Endodermal cell (in vitro differentiated cells): ENCODE measurements at regions not wholly inside any gene's neighbourhood (a gene's known extent, or its start where the extent isn't known, plus 50 kb on each side); places are given as distances from the start of the nearest gene placed in this dataset.

ENCODE experiments used
- DNase-seq: peaks from one replicate; pipeline ENCODE4 v3.0.0-alpha.2; 2017
- H3K27ac ChIP-seq: 2 replicates; pipeline ENCODE4 v1.5.1; 2013; ENCODE audit warnings: mild to moderate bottlenecking, low read depth, low read length, moderate library complexity
- H3K27me3 ChIP-seq: 2 replicates; pipeline ENCODE4 v1.6.1; 2013; ENCODE audit warnings: mild to moderate bottlenecking, low read length, moderate library complexity; ENCODE audit not compliant: insufficient read depth, control insufficient read depth, poor library complexity, severe bottlenecking
- H3K36me3 ChIP-seq: 2 replicates; pipeline ENCODE4 v1.7.0; 2013; ENCODE audit warnings: mild to moderate bottlenecking, low read length, moderate library complexity; ENCODE audit not compliant: control insufficient read depth, insufficient read depth
- H3K4me1 ChIP-seq: one replicate; pipeline ENCODE4 v1.7.0; 2013; ENCODE audit warnings: low read length; ENCODE audit not compliant: control insufficient read depth, insufficient read depth
- H3K4me3 ChIP-seq: 2 replicates; pipeline ENCODE4 v1.5.1; 2013; ENCODE audit warnings: mild to moderate bottlenecking, low read length, moderate library complexity
- H3K9ac ChIP-seq: 2 replicates; pipeline ENCODE4 v1.6.1; 2013; ENCODE audit warnings: mild to moderate bottlenecking, low read length, moderate library complexity; ENCODE audit not compliant: poor library complexity, severe bottlenecking; ENCODE audit errors: extremely low read depth
- H3K9me3 ChIP-seq: 2 replicates; pipeline ENCODE4 v1.6.1; 2013; ENCODE audit warnings: mild to moderate bottlenecking, low read length, moderate library complexity; ENCODE audit not compliant: control insufficient read depth
- H3K27ac Mint-ChIP-seq: 2 replicates; pipeline ENCODE4 v1.8.0; 2020; ENCODE audit warnings: mixed read lengths
- H3K27me3 Mint-ChIP-seq: 2 replicates; pipeline ENCODE4 v1.8.0; 2021; ENCODE audit warnings: mild to moderate bottlenecking, mixed read lengths; ENCODE audit not compliant: insufficient read depth
- H3K36me3 Mint-ChIP-seq: 2 replicates; pipeline ENCODE4 v1.8.0; 2020; ENCODE audit warnings: low read depth, mixed read lengths
- H3K4me1 Mint-ChIP-seq: 2 replicates; pipeline ENCODE4 v1.8.0; 2020; ENCODE audit warnings: mixed read lengths
- H3K4me3 Mint-ChIP-seq: 2 replicates; pipeline ENCODE4 v1.8.0; 2020; ENCODE audit warnings: mild to moderate bottlenecking, moderate library complexity, mixed read lengths
- H3K9me3 Mint-ChIP-seq: 2 replicates; pipeline ENCODE4 v1.8.0; 2020; ENCODE audit warnings: mild to moderate bottlenecking, mixed read lengths
- CTCF ChIP-seq: fragments of 200-600 bp; sonication (generic); conservative IDR thresholded peaks from 2 replicates; pipeline ENCODE4 v1.5.0; 2021; ENCODE audit warnings: antibody characterized with exemption, mild to moderate bottlenecking
- WGBS, 2 experiments: methylation state at CpG; one replicate each; pipeline versions ENCODE4 v1.1.5 to v1.1.7; 2013; ENCODE audit warnings: missing lambda C conversion rate in 2 of 2, mixed read lengths in 1 of 2; ENCODE audit not compliant: insufficient coverage in 1 of 2, insufficient read length in 1 of 2; 5-methylcytosine and 5-hydroxymethylcytosine counted together

- H3K4me3 ChIP-seq = no peak overlapping the region
- no peak overlapping the region for H3K27ac ChIP-seq
- peaks cover 43% of the 10 kb centered on the region for H3K9me3 ChIP-seq
- 98 to 100% methylated on average over 1 to 3 of the region's 3 CpGs for WGBS, 2 experiments
- Mint-ChIP-seq H3K27ac (no peak overlapping the region), H3K27me3 (no peaks in the 10 kb centered on the region), H3K9me3 (peaks cover 47% of the 10 kb centered on the region), H3K4me1 (no peaks in the 10 kb centered on the region), H3K36me3 (peaks cover 3% of the 10 kb centered on the region), H3K4me3 (no peak overlapping the region)
- no peaks in the 10 kb centered on the region for H3K36me3 ChIP-seq
- no peak for TF ChIP-seq CTCF
- DNase-seq = no peak
- no peak overlapping the region for H3K9ac ChIP-seq
- no peaks in the 10 kb centered on the region for H3K4me1 ChIP-seq
- H3K27me3 ChIP-seq = no peaks in the 10 kb centered on the region
These were observed 1035.2 kb upstream of the ARRDC3 start for GRCh38 chr5:92418341-92418740.

- no peaks in the 10 kb centered on the region for H3K4me1 ChIP-seq
- TF ChIP-seq CTCF = no peak
- H3K4me3 Mint-ChIP-seq = no peak overlapping the region
- no peaks in the 10 kb centered on the region for H3K9me3 ChIP-seq
- no peak overlapping the region for H3K4me3 ChIP-seq
- H3K27ac ChIP-seq = no peak overlapping the region
- no peak overlapping the region for H3K9ac ChIP-seq
- no peak for DNase-seq
- no peaks in the 10 kb centered on the region for H3K4me1 Mint-ChIP-seq
- H3K36me3 Mint-ChIP-seq = no peaks in the 10 kb centered on the region
- H3K27me3 ChIP-seq = peaks cover 6% of the 10 kb centered on the region
- peaks cover 5% of the 10 kb centered on the region for H3K9me3 Mint-ChIP-seq
- no peaks in the 10 kb centered on the region for H3K27me3 Mint-ChIP-seq
- no peak overlapping the region for H3K27ac Mint-ChIP-seq
- WGBS, 2 experiments = 95% methylated on average over 2 of the region's 2 CpGs; no CpG with 5 or more reads in 1 of the 2 experiments
- H3K36me3 ChIP-seq = no peaks in the 10 kb centered on the region
These were observed 1026.0 kb upstream of the ARRDC3 start for GRCh38 chr5:92409134-92409533.

GRCh38 chr5:92402956-92403702, 1020.0 kb upstream of the ARRDC3 start:
- DNase-seq = no peak
- H3K27me3 ChIP-seq = no peaks in the 10 kb centered on the region
- 93 to 94% methylated on average over 5 to 7 of the region's 7 CpGs for WGBS, 2 experiments
- no peaks in the 10 kb centered on the region for H3K9me3 ChIP-seq
- H3K27ac ChIP-seq = no peak overlapping the region
- no peaks in the 10 kb centered on the region for H3K36me3 Mint-ChIP-seq
- no peak for TF ChIP-seq CTCF
- H3K27ac Mint-ChIP-seq = no peak overlapping the region
- no peaks in the 10 kb centered on the region for H3K27me3 Mint-ChIP-seq
- H3K9ac ChIP-seq = no peak overlapping the region
- H3K4me3 ChIP-seq = no peak overlapping the region
- no peak overlapping the region for H3K4me3 Mint-ChIP-seq
- H3K4me1 ChIP-seq = no peaks in the 10 kb centered on the region
- H3K9me3 Mint-ChIP-seq = peaks cover 5% of the 10 kb centered on the region
- H3K36me3 ChIP-seq = no peaks in the 10 kb centered on the region
- no peaks in the 10 kb centered on the region for H3K4me1 Mint-ChIP-seq
